Daoy (cell line): ENCODE measurements at regions not wholly inside any gene's neighbourhood (a gene's known extent, or its start where the extent isn't known, plus 50 kb on each side); places are given as distances from the start of the nearest gene placed in this dataset.
"Not testable (repeated sequence)": the region's sequence is repeated elsewhere in the genome, so short reads cannot be mapped to it uniquely, and the experiment has no call there.

Source experiments
- DNase-seq: peaks from one replicate; pipeline ENCODE4 v3.0.0-alpha.2; 2015; ENCODE audit warnings: low read depth

- no peak for DNase-seq
Measured at GRCh38 chr20:56724241-56724757, 95.2 kb downstream of the TFAP2C start.

GRCh38 chr20:56730003-56730402 lies 100.9 kb downstream of the TFAP2C start:
- DNase-seq, result no peak

GRCh38 chr20:56730996-56731395 lies 101.9 kb downstream of the TFAP2C start:
- no peak for DNase-seq

- no peak for DNase-seq
Measured at GRCh38 chr20:56731476-56731875, 102.4 kb downstream of the TFAP2C start.

GRCh38 chr20:56733967-56734366 lies 104.9 kb downstream of the TFAP2C start:
- no peak for DNase-seq

GRCh38 chr20:56735084-56735642 lies 106.1 kb downstream of the TFAP2C start:
- no peak for DNase-seq

- no peak for DNase-seq
Measured at GRCh38 chr20:56736285-56736857, 107.3 kb downstream of the TFAP2C start.

GRCh38 chr20:56744325-56744821 lies 115.3 kb downstream of the TFAP2C start:
- not testable (repeated sequence) for DNase-seq

GRCh38 chr20:56748476-56749377 lies 119.6 kb downstream of the TFAP2C start:
- DNase-seq, result no peak

GRCh38 chr20:56750430-56750829 lies 121.3 kb downstream of the TFAP2C start:
- DNase-seq, result no peak

- peak; percentile 39 for DNase-seq
Measured at GRCh38 chr20:56752274-56752673, 123.2 kb downstream of the TFAP2C start.

GRCh38 chr20:56755201-56755600 lies 126.1 kb downstream of the TFAP2C start:
- DNase-seq, result no peak

- not testable (repeated sequence) for DNase-seq
Measured at GRCh38 chr20:56756658-56757057, 127.6 kb downstream of the TFAP2C start.

- no peak for DNase-seq
Measured at GRCh38 chr20:56758706-56759105, 129.6 kb downstream of the TFAP2C start.

- no peak for DNase-seq
Measured at GRCh38 chr20:56759741-56760278, 130.7 kb downstream of the TFAP2C start.

- no peak for DNase-seq
Measured at GRCh38 chr20:56760610-56761009, 131.5 kb downstream of the TFAP2C start.

- DNase-seq, result no peak
Measured at GRCh38 chr20:56761393-56761792, 132.3 kb downstream of the TFAP2C start.

GRCh38 chr20:56762401-56762800 lies 133.3 kb downstream of the TFAP2C start:
- DNase-seq, result no peak

- DNase-seq, result no peak
Measured at GRCh38 chr20:56762829-56763228, 133.7 kb downstream of the TFAP2C start.

- no peak for DNase-seq
Measured at GRCh38 chr20:56764671-56765070, 135.6 kb downstream of the TFAP2C start.

GRCh38 chr20:56765172-56766073 lies 136.3 kb downstream of the TFAP2C start:
- no peak for DNase-seq
